NOMO-1 treated with dmso at 0.1 percent for 144 hours (cell line): ENCODE measurements at regions not wholly inside any gene's neighbourhood (a gene's known extent, or its start where the extent isn't known, plus 50 kb on each side); places are given as distances from the start of the nearest gene placed in this dataset.
"Not testable (repeated sequence)": the region's sequence is repeated elsewhere in the genome, so short reads cannot be mapped to it uniquely, and the experiment has no call there.

Experiments used
- DNase-seq: peaks from one replicate; lab custom pipeline; 2025; ENCODE audit not compliant: unreplicated experiment; lab: John Stamatoyannopoulos, UW

- no peak for DNase-seq
Measured at GRCh38 chr3:81197386-81197785, 564.1 kb downstream of the GBE1 start.

GRCh38 chr3:81195478-81195877 lies 566.0 kb downstream of the GBE1 start:
- no peak for DNase-seq

GRCh38 chr3:81186412-81186811 lies 575.0 kb downstream of the GBE1 start:
- DNase-seq: no peak

DNA sequence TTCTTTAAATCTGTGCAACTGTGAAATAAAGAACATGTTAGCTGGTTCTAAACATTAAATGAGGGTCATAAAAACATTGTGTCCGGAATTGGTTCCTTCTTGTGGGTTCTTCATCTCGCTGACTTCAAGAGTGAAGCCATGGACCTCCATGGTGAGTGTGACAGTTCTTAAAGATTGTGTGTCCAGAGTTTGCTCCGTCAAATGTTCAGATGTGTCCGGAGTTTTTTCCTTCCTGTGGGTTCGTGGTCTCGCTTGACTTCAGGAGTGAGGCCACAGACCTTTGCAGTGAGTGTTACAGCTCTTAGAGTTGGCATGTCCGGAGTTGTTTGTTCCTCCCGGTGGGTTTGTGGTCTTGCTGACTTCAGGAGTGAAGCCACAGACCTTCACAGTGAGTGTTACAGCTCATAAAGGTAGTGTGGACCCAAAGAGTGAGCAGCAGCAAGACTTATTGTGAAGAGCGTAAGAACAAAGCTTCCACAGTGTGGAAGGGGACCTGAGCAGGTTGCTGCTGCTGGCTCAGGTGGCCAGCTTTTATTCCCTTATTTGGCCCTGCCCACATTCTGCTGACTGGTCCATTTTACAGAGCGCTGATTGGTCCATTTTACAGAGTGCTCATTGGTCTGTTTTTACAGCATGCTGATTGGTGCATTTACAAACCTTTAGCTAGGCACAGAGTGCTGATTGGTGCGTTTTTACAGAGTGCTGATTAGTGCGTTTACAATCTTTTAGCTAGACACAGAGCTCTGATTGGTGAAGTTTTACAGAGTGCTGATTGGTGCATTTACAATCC lies 579.2 kb downstream of the GBE1 start:
- not testable (repeated sequence) for DNase-seq

- no peak for DNase-seq
Measured at GRCh38 chr3:81173514-81173913, 587.9 kb downstream of the GBE1 start.

DNA sequence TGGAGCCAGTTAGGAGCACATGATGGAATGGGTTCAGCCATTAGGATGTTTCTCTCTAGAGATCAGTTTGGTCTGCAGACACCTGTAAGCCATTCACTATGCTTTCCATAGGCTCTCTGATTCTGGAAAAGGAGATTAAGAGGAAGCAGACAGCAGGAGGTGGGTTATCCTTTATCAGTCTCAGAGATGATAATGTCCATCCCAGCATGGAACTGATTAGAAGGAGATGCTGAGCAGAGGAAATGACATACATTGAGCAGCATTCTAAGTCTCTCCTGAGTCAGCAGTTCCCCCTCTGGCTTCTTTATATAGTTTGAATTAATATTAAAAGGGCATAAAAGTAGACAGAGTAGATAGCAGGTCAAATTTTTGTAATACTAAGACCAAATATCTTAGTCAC lies 591.1 kb downstream of the GBE1 start:
- DNase-seq: no peak

DNA sequence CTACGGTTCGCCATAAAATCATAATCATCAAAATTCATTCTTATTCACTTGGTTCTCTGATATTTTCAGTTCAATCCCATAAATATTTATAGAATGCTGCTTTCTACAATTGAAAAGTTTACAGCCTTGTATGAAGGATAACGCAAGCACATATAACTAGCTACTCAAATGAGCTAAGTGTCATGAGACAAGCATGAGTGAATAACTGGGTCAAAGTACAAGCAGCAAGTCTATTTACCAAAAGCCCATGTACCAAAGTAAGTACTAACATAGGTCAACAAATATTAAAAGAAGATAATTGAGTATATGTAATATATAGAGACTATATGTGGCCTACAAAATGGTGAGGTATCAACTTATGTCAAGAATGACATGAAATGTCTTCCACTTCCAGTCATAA lies 596.6 kb downstream of the GBE1 start:
- no peak for DNase-seq

- DNase-seq: no peak
Measured at GRCh38 chr3:81161851-81162250, 599.6 kb downstream of the GBE1 start.

GRCh38 chr3:81161100-81161499 lies 600.3 kb downstream of the GBE1 start:
- no peak for DNase-seq

DNA sequence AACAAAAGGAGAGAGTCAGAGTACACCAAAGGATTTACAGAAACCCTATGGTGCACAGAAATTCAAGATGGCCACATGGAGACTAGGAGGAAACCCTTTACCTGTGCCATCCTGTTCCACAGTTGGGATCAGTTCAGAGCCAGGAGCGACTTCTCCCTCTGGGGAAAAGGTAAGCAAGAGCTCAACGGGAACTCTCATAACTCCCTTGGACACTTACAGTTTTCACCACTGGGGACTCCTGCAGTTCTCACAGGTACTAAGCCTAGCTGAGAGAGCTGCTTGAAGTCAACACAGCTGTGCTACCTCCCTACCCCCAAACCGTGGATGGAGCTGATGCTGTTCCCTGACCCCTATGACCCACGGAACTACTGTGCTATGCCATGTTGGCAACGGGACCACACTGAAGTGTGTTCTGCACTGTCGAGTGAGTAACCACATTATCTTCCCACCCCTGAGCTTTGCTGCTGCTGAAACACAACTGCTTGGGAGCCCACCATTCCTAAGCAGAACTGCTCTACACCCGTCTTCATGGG lies 606.8 kb downstream of the GBE1 start:
- no peak for DNase-seq

- DNase-seq: no peak
Measured at GRCh38 chr3:81152156-81152555, 609.3 kb downstream of the GBE1 start.

GRCh38 chr3:81132995-81133394 lies 628.5 kb downstream of the GBE1 start:
- DNase-seq: no peak

- DNase-seq: no peak
Measured at GRCh38 chr3:81105789-81106488, 655.5 kb downstream of the GBE1 start.

DNA sequence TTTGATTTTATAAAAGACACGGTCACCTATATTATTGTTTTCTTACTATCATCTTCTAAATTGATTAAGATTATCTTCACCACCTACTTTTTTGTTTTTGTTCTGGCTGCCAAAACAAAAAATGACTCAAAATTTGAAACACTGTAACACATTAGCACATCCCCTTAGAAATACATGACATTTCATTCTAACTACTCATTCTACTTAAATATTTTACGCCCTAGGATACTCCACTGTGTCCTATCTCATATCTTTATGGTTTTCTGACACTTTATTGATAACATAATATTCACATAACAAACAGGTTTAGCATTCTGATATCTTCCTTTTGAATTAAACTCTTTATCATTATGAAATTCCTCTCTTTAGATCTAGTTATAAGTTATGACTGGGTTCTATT lies 656.2 kb downstream of the GBE1 start:
- DNase-seq: no peak

GRCh38 chr3:81097889-81098288 lies 663.6 kb downstream of the GBE1 start:
- DNase-seq: no peak

DNA sequence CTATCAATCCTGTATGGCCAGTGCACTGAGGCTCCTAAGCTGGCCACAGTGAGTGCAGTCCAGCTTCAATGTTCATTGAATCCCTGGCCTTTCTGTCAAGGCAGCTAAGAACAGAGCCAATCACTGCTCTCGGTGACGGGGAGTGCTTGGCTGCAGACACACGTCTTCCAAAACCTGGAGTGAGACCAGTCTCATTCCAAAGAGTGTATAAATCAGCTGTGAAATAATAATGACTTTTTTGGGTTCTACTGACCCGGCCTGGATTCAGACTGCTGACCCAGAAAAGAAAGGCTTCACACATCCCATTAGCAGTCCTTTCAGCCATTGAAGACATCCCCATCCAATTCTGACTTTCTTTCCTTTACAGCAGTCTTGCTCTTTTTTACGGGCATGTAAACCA lies 665.5 kb downstream of the GBE1 start:
- no peak for DNase-seq

GRCh38 chr3:81094986-81095385 lies 666.5 kb downstream of the GBE1 start:
- DNase-seq: no peak

DNA sequence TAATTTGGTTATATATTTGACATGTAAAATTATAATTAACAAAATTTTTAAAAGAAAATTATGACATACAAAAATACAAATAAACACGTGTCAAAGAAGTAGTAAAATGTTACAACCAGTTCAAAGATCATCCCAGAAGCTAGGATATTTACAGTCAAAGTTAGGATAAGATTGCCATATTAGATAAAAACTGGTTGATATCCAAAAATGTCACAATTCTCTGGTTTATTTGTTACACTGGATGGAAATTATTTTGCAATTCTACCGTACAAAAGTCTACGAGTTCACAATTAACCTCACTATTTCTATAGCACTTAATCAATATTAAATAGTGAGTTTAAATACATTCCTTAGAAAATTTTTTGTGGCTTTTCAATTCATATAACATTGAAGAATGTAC lies 673.8 kb downstream of the GBE1 start:
- DNase-seq: no peak

DNA sequence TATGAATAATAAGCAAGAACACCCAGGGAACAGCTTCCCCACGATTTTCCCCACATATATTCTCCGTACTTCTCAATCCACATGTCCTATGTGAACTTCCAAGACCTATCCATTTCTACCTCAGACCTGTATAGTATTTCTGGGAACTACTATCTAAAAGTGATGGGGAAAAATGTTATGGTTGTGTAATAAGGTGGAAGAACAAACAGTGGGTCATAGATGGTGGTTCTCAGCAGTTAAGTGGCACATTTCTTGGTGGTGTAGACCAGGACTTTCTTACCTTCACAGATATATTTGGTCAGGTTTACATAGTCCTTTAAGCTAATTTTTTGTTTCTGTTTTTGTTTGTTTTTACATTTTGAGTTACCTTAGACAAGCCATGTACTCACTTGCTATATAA lies 675.1 kb downstream of the GBE1 start:
- no peak for DNase-seq

GRCh38 chr3:81080608-81081007 lies 680.8 kb downstream of the GBE1 start:
- DNase-seq: no peak

- no peak for DNase-seq
Measured at GRCh38 chr3:81072591-81072990, 688.9 kb downstream of the GBE1 start.

DNA sequence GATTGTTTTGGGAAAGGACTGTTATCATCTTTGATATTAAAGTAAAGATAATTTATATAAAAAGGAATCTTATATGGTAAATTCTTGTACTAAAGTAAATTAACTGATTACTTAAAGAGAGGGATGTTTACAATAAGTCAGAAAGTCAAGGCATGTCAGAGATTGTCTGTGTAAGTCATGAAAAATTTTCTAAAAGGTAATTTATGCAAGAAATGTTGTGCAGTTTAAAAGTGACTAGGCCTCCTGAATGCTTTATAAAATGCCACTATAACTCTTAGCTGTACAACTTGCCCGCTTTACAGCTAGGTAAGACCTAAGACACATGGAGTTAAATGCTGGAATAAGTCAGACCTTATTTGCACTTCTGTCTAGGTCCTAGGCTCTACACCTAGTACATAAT lies 692.9 kb downstream of the GBE1 start:
- no peak for DNase-seq
